Endothelial cell (in vitro differentiated cells): ENCODE measurements at regions not wholly inside any gene's neighbourhood (a gene's known extent, or its start where the extent isn't known, plus 50 kb on each side); places are given as distances from the start of the nearest gene placed in this dataset.

Experiments used
- DNase-seq: peaks from one replicate; pipeline ENCODE4 v3.0.0; 2021; ENCODE audit warnings: low spot score
- H3K27ac Mint-ChIP-seq: one replicate; pipeline ENCODE4 v1.8.0; 2021; ENCODE audit warnings: mixed read lengths, inconsistent platforms; ENCODE audit not compliant: unreplicated experiment
- H3K27me3 Mint-ChIP-seq: one replicate; pipeline ENCODE4 v1.8.0; 2021; ENCODE audit warnings: mild to moderate bottlenecking, moderate library complexity, mixed read lengths, inconsistent platforms; ENCODE audit not compliant: unreplicated experiment
- H3K36me3 Mint-ChIP-seq: one replicate; pipeline ENCODE4 v1.8.0; 2021; ENCODE audit warnings: mild to moderate bottlenecking, low read depth, mixed read lengths, inconsistent platforms; ENCODE audit not compliant: unreplicated experiment
- H3K4me1 Mint-ChIP-seq: one replicate; pipeline ENCODE4 v1.8.0; 2021; ENCODE audit warnings: mild to moderate bottlenecking, mixed read lengths, inconsistent platforms; ENCODE audit not compliant: unreplicated experiment
- H3K4me3 Mint-ChIP-seq: one replicate; pipeline ENCODE4 v1.8.0; 2021; ENCODE audit warnings: mild to moderate bottlenecking, mixed read lengths, inconsistent platforms; ENCODE audit not compliant: unreplicated experiment
- H3K9me3 Mint-ChIP-seq: one replicate; pipeline ENCODE4 v1.8.0; 2021; ENCODE audit warnings: mixed read lengths, inconsistent platforms; ENCODE audit not compliant: unreplicated experiment
- CTCF ChIP-seq: fragments of 200-600 bp; sonication (generic); IDR thresholded peaks from one replicate; pipeline ENCODE4 v1.5.0; 2021; ENCODE audit warnings: antibody characterized with exemption; ENCODE audit not compliant: unreplicated experiment

- no peaks in the 10 kb centered on the region for H3K4me1 Mint-ChIP-seq
- peaks cover 8% of the 10 kb centered on the region for H3K27me3 Mint-ChIP-seq
- H3K9me3 Mint-ChIP-seq, result peaks cover 14% of the 10 kb centered on the region
- peaks cover 5% of the 10 kb centered on the region for H3K36me3 Mint-ChIP-seq
- no peak for DNase-seq
- H3K4me3 Mint-ChIP-seq, result no peak overlapping the region
- no peak overlapping the region for H3K27ac Mint-ChIP-seq
- TF ChIP-seq CTCF, result no peak
Observed at GRCh38 chr5:3035452-3035851, 284.0 kb upstream of the IRX2 start.

DNA sequence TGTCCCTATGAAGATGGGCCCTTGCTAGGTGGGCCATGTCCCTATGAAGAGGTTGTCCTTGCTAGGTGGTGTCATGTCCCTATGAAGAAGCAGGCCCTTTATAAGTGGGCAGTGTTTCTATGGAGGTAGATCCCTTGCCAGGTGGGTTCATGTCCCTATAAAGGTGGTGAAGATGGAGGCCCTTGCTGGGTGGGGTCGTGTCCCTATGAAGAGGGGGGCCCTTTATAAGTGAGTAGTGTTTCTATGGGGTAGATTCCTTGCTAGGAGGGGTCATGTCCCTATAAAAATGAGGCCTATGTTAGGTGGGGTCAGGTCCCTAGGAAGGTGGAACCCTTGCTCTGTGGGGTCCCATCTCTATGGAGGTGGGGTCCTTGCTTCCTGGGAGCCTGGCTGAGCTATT is 283.4 kb upstream of the IRX2 start:
- Mint-ChIP-seq H3K4me3 (no peak overlapping the region), H3K27ac (no peak overlapping the region), H3K36me3 (peaks cover 5% of the 10 kb centered on the region), H3K27me3 (peaks cover 8% of the 10 kb centered on the region), H3K4me1 (no peaks in the 10 kb centered on the region), H3K9me3 (peaks cover 14% of the 10 kb centered on the region)
- TF ChIP-seq CTCF, result no peak
- no peak for DNase-seq

- TF ChIP-seq CTCF, result no peak
- Mint-ChIP-seq H3K27me3 (peaks cover 8% of the 10 kb centered on the region), H3K4me1 (no peaks in the 10 kb centered on the region), H3K9me3 (peaks cover 14% of the 10 kb centered on the region), H3K27ac (no peak overlapping the region), H3K4me3 (no peak overlapping the region), H3K36me3 (peaks cover 5% of the 10 kb centered on the region)
- DNase-seq, result no peak
Observed at GRCh38 chr5:3034449-3034848, 283.0 kb upstream of the IRX2 start.

DNA sequence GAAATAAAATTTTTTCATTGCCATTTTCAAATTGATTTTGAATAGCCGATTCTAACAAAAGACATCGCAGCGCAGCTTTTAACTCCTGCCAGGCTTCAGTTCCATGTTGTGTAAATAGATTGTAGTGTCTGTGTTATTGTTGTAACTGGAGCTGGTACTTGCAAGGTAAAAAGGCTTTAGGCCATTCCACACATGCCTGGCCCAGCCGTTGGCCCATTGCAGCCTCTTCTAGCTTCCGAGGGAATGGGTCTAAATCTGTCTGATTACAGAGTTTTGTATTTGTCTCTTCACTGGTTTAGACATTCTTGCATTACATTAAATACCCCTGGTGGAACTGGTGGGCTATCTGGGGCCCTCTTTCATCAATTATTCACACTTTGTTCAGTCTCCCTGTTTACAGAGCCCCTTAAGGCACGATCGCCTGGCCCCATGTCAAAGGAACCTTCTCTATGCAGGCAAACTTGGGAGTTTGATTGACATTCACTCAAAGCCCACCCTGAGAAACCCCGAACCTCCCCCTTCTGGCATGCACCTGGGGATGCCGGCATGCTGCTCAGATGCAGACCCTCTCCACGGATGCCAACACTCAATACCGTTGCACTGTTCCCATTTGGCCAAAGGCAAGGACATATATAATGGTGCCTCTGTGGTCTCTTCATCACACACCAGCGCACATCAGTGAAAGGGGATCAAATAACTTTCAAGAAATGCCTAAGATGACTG is 281.7 kb upstream of the IRX2 start:
- TF ChIP-seq CTCF, result no peak
- Mint-ChIP-seq H3K9me3 (peaks cover 14% of the 10 kb centered on the region), H3K27me3 (peaks cover 10% of the 10 kb centered on the region), H3K4me3 (no peak overlapping the region), H3K36me3 (peaks cover 5% of the 10 kb centered on the region), H3K27ac (no peak overlapping the region), H3K4me1 (no peaks in the 10 kb centered on the region)
- no peak for DNase-seq

- no peaks in the 10 kb centered on the region for H3K4me1 Mint-ChIP-seq
- peaks cover 10% of the 10 kb centered on the region for H3K27me3 Mint-ChIP-seq
- peaks cover 14% of the 10 kb centered on the region for H3K9me3 Mint-ChIP-seq
- no peak for DNase-seq
- no peak overlapping the region for H3K27ac Mint-ChIP-seq
- H3K36me3 Mint-ChIP-seq, result peaks cover 5% of the 10 kb centered on the region
- no peak overlapping the region for H3K4me3 Mint-ChIP-seq
- TF ChIP-seq CTCF, result no peak
Observed at GRCh38 chr5:3032513-3032912, 281.0 kb upstream of the IRX2 start.
